ENCODE measurements at regions not wholly inside any gene's neighbourhood (a gene's known extent, or its start where the extent isn't known, plus 50 kb on each side); places are given as distances from the start of the nearest gene placed in this dataset.

DNA sequence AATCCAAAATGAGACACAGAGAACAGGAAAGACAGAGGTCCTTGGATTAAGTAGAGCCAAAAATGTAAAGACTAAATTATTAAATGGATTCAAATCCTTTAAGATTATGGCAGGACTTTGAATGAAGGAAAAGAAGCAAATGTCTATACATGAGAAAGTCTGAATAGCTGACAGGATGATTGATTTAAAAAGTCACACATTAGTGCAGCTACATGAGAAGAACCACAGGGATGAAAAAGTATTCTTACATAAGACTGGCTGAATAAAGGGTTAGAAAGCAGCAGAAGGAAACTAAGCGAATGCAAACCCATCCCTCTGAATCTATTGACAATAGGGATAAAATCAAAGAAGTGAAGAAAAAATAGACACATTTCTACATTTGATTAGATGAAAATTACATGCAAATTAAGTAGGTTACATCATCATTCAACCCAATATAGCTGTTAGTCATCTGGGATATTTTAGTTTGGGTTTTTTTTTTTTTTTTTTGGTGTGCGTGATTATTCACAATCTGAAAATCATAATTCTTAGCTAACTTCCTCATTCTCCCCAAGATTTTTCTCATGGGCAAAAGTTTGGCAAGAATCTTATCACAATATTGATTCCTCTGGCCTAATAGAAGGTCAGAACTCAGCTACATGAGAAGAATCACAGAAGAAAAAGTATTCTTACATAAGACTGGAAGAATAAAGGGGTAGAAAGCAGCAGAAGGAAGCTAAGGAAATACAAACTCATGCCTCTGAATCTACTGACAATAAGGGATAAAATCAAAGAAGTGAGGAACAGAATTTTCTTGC lies 845.4 kb downstream of the HACE1 start:
- CTCF ChIA-PET (ENCODE audit: low intra/inter-chr PET ratio, low total read pairs) = no interaction called here
- H4K20me1 ChIP-seq (ENCODE audit: insufficient read depth, low read length) = no peaks in the 10 kb centered on the region
- H3K4me1 ChIP-seq (ENCODE audit: insufficient read depth, low read length) = no peaks in the 10 kb centered on the region
- no peak overlapping the region for H3K9ac ChIP-seq (ENCODE audit: insufficient read depth, low read depth, low read length)
- H3K27ac ChIP-seq (ENCODE audit: extremely low read length, insufficient read depth, low read length) = no peak overlapping the region
- H3K4me3 ChIP-seq (replicated peaks in 1 of 3; ENCODE audit: insufficient read depth in 1 of 3, low read depth in 2 of 3, low read length in 3 of 3) = no peak overlapping the region
- TF ChIP-seq ZFYVE20 (CRISPR knock-in tag; IDR thresholded peaks at IDR 0.05; ENCODE audit: borderline replicate concordance, low read depth) = no peak
- TF ChIP-seq ATF7 (IDR thresholded peaks at IDR 0.05) = peak; percentile 37; the same call in 1 of the 2 replicates
- no peak for TF ChIP-seq ATF7 (CRISPR knock-in tag; IDR thresholded peaks at IDR 0.05)
- no peak for DNase-seq (ENCODE audit: low spot score)
- BruUV-seq (replicated peaks) = no TSS peak
- POLR2A ChIA-PET = no interaction called here
- no peak for FAIRE-seq
- 4% methylated on average over 2 of the region's 2 CpGs for WGBS (ENCODE audit: low lambda C conversion rate)
- H2AFZ ChIP-seq (ENCODE audit: low read length) = no peak overlapping the region
- H3K36me3 ChIP-seq (replicated peaks in 1 of 2; ENCODE audit: control insufficient read depth in 1 of 2, insufficient read depth in 2 of 2, low read length in 2 of 2) = no peaks in the 10 kb centered on the region
- no peaks in the 10 kb centered on the region for H3K27me3 ChIP-seq (ENCODE audit: control insufficient read depth in 1 of 2, insufficient read depth in 2 of 2, low read length in 2 of 2)
- intact Hi-C loops (cut with micrococcal nuclease; ENCODE audit: unreplicated experiment) = no loop called here
- ATAC-seq = no peak
- in situ Hi-C loops (cut with HindIII; ENCODE audit: extremely low pct_ligation_motif_present, low pct_unique_long_range_greater_than_20kb) = no loop called here
- H3K4me2 ChIP-seq (ENCODE audit: low read depth, low read length) = no peak overlapping the region
- no peaks in the 10 kb centered on the region for H3K79me2 ChIP-seq (ENCODE audit: insufficient read depth, low read length)
- no peaks in the 10 kb centered on the region for H3K9me3 ChIP-seq (ENCODE audit: low read length)

GRCh38 chr6:104013312-104013971 lies 846.3 kb downstream of the HACE1 start:
- ATAC-seq = no peak
- POLR2A ChIA-PET = no interaction called here
- Histone ChIP-seq H3K4me3 (replicated peaks in 1 of 3; ENCODE audit: insufficient read depth in 1 of 3, low read depth in 2 of 3, low read length in 3 of 3) (no peak overlapping the region), H3K9ac (ENCODE audit: insufficient read depth, low read depth, low read length) (no peak overlapping the region), H2AFZ (ENCODE audit: low read length) (no peak overlapping the region), H3K27me3 (ENCODE audit: control insufficient read depth in 1 of 2, insufficient read depth in 2 of 2, low read length in 2 of 2) (no peaks in the 10 kb centered on the region), H3K27ac (ENCODE audit: extremely low read length, insufficient read depth, low read length) (no peak overlapping the region), H3K9me3 (ENCODE audit: low read length) (no peaks in the 10 kb centered on the region), H3K4me1 (ENCODE audit: insufficient read depth, low read length) (no peaks in the 10 kb centered on the region), H3K79me2 (ENCODE audit: insufficient read depth, low read length) (no peaks in the 10 kb centered on the region), H3K4me2 (ENCODE audit: low read depth, low read length) (no peak overlapping the region), H3K36me3 (replicated peaks in 1 of 2; ENCODE audit: control insufficient read depth in 1 of 2, insufficient read depth in 2 of 2, low read length in 2 of 2) (no peaks in the 10 kb centered on the region), H4K20me1 (ENCODE audit: insufficient read depth, low read length) (no peaks in the 10 kb centered on the region)
- intact Hi-C loops (cut with micrococcal nuclease; ENCODE audit: unreplicated experiment) = no loop called here
- DNase-seq (ENCODE audit: low spot score) = no peak
- CTCF ChIA-PET (ENCODE audit: low intra/inter-chr PET ratio, low total read pairs) = no interaction called here
- TF ChIP-seq TBL1XR1 (IDR thresholded peaks at IDR 0.05; ENCODE audit: borderline replicate concordance, low read length, partially characterized antibody) = no peak
- TF ChIP-seq PHF20 (CRISPR knock-in tag; IDR thresholded peaks at IDR 0.05) = no peak
- no peak for TF ChIP-seq TCF7L2 (IDR thresholded peaks at IDR 0.05; ENCODE audit: low read depth, low read length)
- TF ChIP-seq PLSCR1 (CRISPR knock-in tag; IDR thresholded peaks at IDR 0.05; ENCODE audit: borderline replicate concordance) = no peak
- TF ChIP-seq HNRNPL (IDR thresholded peaks at IDR 0.05; ENCODE audit: low read depth, low read length) = no peak
- no peak for TF ChIP-seq ZNF44 (CRISPR knock-in tag; IDR thresholded peaks at IDR 0.05)
- TF ChIP-seq ZNF562 (CRISPR knock-in tag; IDR thresholded peaks at IDR 0.05; ENCODE audit: borderline replicate concordance) = no peak
- no peak for TF ChIP-seq GZF1 (CRISPR knock-in tag; IDR thresholded peaks at IDR 0.05)
- TF ChIP-seq FOXP4 (CRISPR knock-in tag; IDR thresholded peaks at IDR 0.05) = no peak
- TF ChIP-seq MTA1 (CRISPR knock-in tag; IDR thresholded peaks at IDR 0.05; ENCODE audit: borderline replicate concordance) = no peak
- no peak for TF ChIP-seq NFYC (CRISPR knock-in tag; IDR thresholded peaks at IDR 0.05)
- no peak for TF ChIP-seq RNF2 (conservative IDR thresholded peaks at IDR 0.05; ENCODE audit: low read depth)
- no TSS peak for BruUV-seq (replicated peaks)
- WGBS (ENCODE audit: low lambda C conversion rate) = 0% methylated on average over 2 of the region's 2 CpGs
- in situ Hi-C loops (cut with HindIII; ENCODE audit: extremely low pct_ligation_motif_present, low pct_unique_long_range_greater_than_20kb) = no loop called here
- FAIRE-seq = no peak

Data from HepG2 (cell line).